ENCODE measurements at regions not wholly inside any gene's neighbourhood (a gene's known extent, or its start where the extent isn't known, plus 50 kb on each side); places are given as distances from the start of the nearest gene placed in this dataset.
"Not testable (repeated sequence)": the region's sequence is repeated elsewhere in the genome, so short reads cannot be mapped to it uniquely, and the experiment has no call there.

DNA sequence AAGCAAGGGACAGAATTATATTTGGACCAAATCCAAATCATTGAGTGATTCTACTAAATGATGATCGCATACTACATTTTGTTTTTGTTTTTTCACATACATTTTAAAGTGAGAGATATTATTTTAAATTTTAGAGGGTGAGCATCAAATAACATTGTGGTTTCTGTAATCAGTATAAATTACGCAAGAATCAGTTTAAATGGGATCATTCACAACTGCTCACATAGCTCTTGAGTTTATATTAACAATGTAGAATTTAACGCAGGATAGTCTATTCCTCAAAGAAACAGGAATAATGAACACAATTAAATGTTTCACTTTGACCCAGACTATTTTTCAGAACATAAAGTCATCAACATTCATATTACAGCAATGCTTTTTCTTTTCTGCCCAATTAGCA lies 51.2 kb upstream of the PDPR start:
- H3K4me1 ChIP-seq; H3K27ac ChIP-seq; H3K27me3 ChIP-seq; DNase-seq; H3K4me3 ChIP-seq; H3K36me3 ChIP-seq; H3K9me3 ChIP-seq (replicated peaks): not testable (repeated sequence)
